ENCODE measurements at regions not wholly inside any gene's neighbourhood (a gene's known extent, or its start where the extent isn't known, plus 50 kb on each side); places are given as distances from the start of the nearest gene placed in this dataset.
A peak's percentile ranks its signal among the peaks of the same experiment; 100 is the strongest.

DNA sequence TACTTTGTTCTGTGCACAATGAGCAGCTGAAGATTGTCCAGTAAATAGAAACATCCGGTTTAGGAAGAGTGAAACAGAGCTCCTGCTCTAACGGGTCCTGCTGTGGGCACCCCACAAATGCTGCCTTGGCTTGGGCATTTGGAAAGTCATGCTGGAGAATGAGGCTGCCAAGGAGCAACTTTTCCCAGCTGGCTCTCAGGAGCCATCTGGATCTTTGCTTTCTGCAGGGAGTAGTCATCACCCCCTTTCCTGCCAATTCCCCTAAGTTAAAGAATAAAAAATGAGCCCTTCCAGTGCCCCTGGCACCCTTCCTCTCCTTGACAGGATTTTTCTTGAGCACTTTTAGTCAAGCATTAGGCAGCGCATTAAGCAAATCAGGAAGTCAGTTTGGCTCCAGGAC lies 90.0 kb downstream of the FAM43A start:
- TF ChIP-seq CTCF (IDR thresholded peaks at IDR 0.05; ENCODE audit: control insufficient read depth, insufficient read depth, low read depth, low read length, missing control alignments) = no peak
- DNase-seq (ENCODE audit: low read depth) = no peak
- no peak overlapping the region for H3K4me3 ChIP-seq (ENCODE audit: control insufficient read depth, low read depth, low read length)

DNA sequence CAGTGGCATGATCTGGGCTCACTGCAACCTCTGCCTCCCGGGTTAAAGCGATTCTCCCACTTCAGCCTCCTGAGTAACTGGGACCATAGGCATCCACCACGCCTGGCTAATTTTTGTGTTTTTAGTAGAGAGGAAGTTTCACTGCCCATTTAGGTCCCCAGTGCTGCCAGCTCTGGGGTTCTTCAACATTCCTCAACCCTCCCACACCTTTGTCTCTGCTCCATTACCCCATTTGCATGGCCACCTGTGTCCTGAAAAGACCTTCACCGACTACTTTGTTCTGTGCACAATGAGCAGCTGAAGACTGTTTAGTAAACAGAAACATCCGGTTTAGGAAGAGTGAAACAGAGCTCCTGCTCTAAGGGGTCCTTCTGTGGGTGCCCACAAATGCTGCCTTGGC lies 92.0 kb downstream of the FAM43A start:
- TF ChIP-seq CTCF (IDR thresholded peaks at IDR 0.05; ENCODE audit: control insufficient read depth, insufficient read depth, low read depth, low read length, missing control alignments) = no peak
- DNase-seq (ENCODE audit: low read depth) = no peak
- H3K4me3 ChIP-seq (ENCODE audit: control insufficient read depth, low read depth, low read length) = no peak overlapping the region

DNA sequence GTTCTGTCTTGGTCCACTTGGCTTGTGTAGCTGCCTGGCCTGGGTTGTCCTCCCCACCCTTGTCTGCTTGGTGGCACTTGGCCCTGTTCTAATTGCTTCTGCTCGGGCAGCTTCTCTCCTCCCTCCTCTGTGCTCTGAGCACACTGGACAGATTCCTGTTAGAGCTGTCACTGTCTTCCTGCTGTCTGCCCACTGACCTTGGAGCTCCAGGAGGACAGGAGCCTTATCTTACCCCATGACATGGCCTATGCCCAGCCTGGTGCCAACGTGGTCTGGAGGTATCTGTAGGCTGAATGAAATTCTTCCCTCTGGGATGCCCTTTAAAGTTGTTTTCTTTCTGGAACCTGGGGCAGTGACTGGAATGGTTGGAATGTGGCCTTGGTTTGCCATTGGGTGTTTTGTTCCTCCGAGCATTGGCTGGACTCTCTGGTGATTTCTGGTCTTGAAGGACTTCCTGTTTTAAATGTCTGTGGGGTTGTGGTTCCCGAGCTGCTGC lies 94.1 kb downstream of the FAM43A start:
- H3K4me3 ChIP-seq (ENCODE audit: control insufficient read depth, low read depth, low read length) = no peak overlapping the region
- DNase-seq (ENCODE audit: low read depth) = no peak
- no peak for TF ChIP-seq CTCF (IDR thresholded peaks at IDR 0.05; ENCODE audit: control insufficient read depth, insufficient read depth, low read depth, low read length, missing control alignments)

- no peak overlapping the region for H3K4me3 ChIP-seq (ENCODE audit: control insufficient read depth, low read depth, low read length)
- no peak for TF ChIP-seq CTCF (IDR thresholded peaks at IDR 0.05; ENCODE audit: control insufficient read depth, insufficient read depth, low read depth, low read length, missing control alignments)
- DNase-seq (ENCODE audit: low read depth) = no peak
These were observed 95.0 kb downstream of the FAM43A start for GRCh38 chr3:194780706-194781105.

GRCh38 chr3:194781617-194782016 lies 95.9 kb downstream of the FAM43A start:
- no peak for TF ChIP-seq CTCF (IDR thresholded peaks at IDR 0.05; ENCODE audit: control insufficient read depth, insufficient read depth, low read depth, low read length, missing control alignments)
- no peak for DNase-seq (ENCODE audit: low read depth)
- H3K4me3 ChIP-seq (ENCODE audit: control insufficient read depth, low read depth, low read length) = no peak overlapping the region

GRCh38 chr3:194782698-194783404 lies 97.2 kb downstream of the FAM43A start:
- no peak for TF ChIP-seq CTCF (IDR thresholded peaks at IDR 0.05; ENCODE audit: control insufficient read depth, insufficient read depth, low read depth, low read length, missing control alignments)
- H3K4me3 ChIP-seq (ENCODE audit: control insufficient read depth, low read depth, low read length) = no peak overlapping the region
- peak; percentile 53 for DNase-seq (ENCODE audit: low read depth)

Measured in AG09309 (cell line).